Epithelial cell of esophagus (primary cell): ENCODE measurements at regions not wholly inside any gene's neighbourhood (a gene's known extent, or its start where the extent isn't known, plus 50 kb on each side); places are given as distances from the start of the nearest gene placed in this dataset.

ENCODE experiments used
- DNase-seq: peaks from one replicate; pipeline ENCODE4 v3.0.0; 2010; ENCODE audit warnings: low read depth
- H3K4me3 ChIP-seq: 2 replicates; pipeline ENCODE4 v1.5.1; 2011; ENCODE audit warnings: mild to moderate bottlenecking, low read length, control low read depth
- TF ChIP-seq, protein P1 (sequence below): IDR thresholded peaks from 2 replicates; pipeline ENCODE4 v1.5.1; 2011; ENCODE audit warnings: low read depth, mild to moderate bottlenecking, low read length, control low read depth, inconsistent platforms; ENCODE audit not compliant: insufficient read depth; ENCODE audit errors: missing control alignments

DNA sequence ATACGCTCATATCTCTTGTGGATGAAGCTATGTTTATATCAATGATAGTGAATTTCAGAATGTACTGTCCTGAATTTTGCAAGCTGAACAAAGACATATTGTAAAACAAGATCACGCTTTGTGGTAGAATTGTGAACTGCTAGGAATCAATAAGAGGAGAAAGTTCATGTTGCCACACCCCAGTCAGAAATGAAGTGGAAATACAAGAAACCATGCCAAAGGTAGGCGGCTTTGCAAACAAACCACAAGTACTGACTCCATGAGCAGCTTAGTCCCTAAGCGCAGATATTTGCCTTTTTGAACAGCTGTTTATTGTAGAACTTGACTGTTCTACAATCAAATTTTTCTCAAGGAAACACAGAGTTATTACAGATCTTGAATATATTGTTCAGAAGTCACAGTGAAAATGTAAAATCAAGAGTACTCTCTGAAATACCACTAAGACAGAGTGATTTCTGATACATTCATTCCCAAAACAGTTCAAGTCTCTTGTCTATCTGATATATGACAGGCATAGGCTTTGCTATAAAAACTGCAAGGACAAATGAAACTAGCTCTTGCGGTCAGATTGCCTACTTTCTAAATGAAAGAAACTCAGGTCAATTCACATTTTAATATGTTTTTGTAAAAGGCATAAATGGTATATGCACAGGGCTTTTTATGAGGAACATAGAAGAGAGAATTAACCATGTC, 120.9 kb upstream of the CDH19 start:
- H3K4me3 ChIP-seq, result no peak overlapping the region
- TF ChIP-seq, protein P1, sequence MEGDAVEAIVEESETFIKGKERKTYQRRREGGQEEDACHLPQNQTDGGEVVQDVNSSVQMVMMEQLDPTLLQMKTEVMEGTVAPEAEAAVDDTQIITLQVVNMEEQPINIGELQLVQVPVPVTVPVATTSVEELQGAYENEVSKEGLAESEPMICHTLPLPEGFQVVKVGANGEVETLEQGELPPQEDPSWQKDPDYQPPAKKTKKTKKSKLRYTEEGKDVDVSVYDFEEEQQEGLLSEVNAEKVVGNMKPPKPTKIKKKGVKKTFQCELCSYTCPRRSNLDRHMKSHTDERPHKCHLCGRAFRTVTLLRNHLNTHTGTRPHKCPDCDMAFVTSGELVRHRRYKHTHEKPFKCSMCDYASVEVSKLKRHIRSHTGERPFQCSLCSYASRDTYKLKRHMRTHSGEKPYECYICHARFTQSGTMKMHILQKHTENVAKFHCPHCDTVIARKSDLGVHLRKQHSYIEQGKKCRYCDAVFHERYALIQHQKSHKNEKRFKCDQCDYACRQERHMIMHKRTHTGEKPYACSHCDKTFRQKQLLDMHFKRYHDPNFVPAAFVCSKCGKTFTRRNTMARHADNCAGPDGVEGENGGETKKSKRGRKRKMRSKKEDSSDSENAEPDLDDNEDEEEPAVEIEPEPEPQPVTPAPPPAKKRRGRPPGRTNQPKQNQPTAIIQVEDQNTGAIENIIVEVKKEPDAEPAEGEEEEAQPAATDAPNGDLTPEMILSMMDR, result no peak
- DNase-seq, result peak; percentile 56

DNA sequence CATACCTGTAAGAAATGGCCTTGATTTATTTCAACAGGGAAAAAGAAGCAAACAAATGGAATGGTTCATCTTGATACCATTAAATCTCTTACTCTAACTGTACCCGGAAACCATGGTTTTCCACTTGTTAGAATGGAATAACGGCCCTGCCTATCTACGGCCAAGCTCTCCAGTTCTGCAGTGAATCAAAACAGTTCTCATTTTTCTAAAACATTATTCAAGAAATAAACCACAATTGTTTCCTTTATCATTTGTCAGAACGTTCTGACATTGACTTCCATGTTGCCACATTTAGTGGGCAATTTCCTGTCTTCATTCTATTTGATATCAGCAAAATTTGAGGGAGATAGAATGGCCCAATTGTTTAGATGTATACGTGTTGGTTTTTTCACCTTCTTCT, 118.8 kb upstream of the CDH19 start:
- no peak for DNase-seq
- no peak overlapping the region for H3K4me3 ChIP-seq
- TF ChIP-seq, protein P1, result no peak

DNA sequence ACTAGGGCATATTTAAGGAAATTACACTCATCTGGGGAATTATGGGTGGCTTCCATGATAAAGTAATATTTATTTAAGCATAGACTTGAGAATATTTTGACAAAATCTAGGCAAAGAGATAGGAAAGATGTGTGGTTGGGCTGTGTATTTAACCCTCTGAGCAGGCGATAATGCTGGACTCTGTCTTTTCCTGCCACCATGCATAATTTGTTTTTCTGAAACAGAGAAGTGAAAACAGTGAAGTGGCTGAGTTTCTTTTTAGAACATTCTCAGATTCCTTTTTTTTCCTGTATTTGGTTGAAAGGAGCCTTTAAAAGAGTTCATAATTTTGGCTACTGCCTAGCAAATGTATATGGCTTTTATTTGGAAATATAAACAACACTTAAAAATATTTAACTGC, 104.8 kb upstream of the CDH19 start:
- DNase-seq, result no peak
- TF ChIP-seq, protein P1, result no peak
- no peak overlapping the region for H3K4me3 ChIP-seq

DNA sequence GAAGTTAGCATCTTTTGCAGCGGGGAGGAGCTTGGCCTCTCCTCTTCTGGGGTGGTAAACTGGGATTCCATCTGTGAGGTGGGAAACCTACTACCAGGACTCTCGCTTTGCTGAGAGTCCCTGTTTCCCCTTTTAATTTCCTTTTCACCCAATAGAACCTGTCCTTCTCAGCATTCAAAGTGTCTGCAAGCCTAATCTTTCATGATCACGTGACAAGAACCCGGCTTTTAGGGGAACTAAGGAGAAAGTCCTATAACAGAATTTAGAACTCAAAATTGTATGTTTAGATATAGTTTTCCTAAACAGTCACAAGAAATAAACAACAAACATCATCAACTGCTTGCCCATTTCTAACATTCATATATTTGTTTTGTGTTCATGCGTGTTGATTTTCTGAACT, 103.6 kb upstream of the CDH19 start:
- TF ChIP-seq, protein P1, result no peak
- DNase-seq, result no peak
- no peak overlapping the region for H3K4me3 ChIP-seq

DNA sequence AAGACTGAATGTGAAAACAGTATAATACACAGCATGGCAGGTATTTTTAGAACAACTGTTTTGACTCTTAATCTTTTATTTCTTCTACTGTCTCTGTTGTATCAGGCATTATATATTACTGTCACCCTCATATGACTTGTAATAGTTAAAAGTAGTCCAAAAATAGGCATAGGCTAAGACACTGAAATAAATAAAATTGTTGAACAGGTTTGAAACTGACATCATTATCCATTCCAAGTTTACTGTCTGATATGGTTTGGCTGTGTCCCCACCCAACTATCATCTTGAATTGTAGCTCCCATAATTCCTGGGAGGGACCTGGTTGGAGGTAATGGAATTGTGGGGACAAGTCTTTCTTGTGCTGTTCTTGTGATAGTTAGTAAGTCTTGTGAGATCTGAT, 91.4 kb upstream of the CDH19 start:
- DNase-seq, result no peak
- TF ChIP-seq, protein P1, result no peak
- H3K4me3 ChIP-seq, result no peak overlapping the region

DNA sequence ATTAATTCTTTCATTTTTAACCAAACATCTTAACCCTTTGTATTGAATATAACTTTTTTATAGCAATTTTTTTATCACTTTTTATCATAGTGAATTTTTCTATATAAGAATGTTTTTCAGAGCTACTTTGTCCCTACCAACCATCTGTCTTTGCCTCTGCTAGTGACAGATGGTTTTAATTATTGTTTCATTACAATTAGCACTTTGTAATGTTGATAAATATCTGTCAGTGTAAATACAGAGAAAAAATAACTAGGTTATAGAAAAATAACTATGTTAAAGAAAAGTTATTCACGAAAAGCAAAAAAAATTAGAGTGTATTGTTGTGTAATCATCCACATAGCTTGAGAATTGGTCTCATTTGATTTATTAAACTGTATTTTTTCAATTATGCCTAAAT, 91.0 kb upstream of the CDH19 start:
- TF ChIP-seq, protein P1, result no peak
- H3K4me3 ChIP-seq, result no peak overlapping the region

DNA sequence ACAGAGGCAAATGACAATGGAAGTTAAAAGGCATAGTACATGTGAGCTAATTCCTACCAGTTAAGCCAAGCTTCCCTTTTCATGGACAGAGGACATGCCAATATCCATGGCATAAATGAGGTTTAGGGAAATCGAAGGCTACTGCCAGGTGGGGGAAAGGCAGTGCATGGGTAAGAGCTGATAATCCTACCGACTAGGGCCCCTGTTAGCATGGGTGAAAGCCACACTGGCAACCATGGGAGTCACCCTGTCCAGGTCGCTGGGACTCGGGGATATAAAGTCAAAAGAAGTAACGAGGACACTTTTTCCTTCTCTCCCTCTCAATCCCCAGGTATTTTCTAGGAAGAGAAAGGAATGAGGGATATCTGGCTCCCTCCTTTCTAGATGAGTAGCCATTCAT, 83.7 kb upstream of the CDH19 start:
- TF ChIP-seq, protein P1, result no peak
- H3K4me3 ChIP-seq, result no peak overlapping the region

More for the DNA sequence above, 91.0 kb upstream of the CDH19 start:
- no peak for DNase-seq

More for the DNA sequence above, 83.7 kb upstream of the CDH19 start:
- DNase-seq, result no peak
